ENCODE measurements at regions not wholly inside any gene's neighbourhood (a gene's known extent, or its start where the extent isn't known, plus 50 kb on each side); places are given as distances from the start of the nearest gene placed in this dataset.

- TF ChIP-seq GABPA (IDR thresholded peaks at IDR 0.05; ENCODE audit: low read depth) (no peak), POLR2AphosphoS5 (IDR thresholded peaks at IDR 0.05; ENCODE audit: low read depth) (no peak)
- TF ChIP-seq, protein P1, sequence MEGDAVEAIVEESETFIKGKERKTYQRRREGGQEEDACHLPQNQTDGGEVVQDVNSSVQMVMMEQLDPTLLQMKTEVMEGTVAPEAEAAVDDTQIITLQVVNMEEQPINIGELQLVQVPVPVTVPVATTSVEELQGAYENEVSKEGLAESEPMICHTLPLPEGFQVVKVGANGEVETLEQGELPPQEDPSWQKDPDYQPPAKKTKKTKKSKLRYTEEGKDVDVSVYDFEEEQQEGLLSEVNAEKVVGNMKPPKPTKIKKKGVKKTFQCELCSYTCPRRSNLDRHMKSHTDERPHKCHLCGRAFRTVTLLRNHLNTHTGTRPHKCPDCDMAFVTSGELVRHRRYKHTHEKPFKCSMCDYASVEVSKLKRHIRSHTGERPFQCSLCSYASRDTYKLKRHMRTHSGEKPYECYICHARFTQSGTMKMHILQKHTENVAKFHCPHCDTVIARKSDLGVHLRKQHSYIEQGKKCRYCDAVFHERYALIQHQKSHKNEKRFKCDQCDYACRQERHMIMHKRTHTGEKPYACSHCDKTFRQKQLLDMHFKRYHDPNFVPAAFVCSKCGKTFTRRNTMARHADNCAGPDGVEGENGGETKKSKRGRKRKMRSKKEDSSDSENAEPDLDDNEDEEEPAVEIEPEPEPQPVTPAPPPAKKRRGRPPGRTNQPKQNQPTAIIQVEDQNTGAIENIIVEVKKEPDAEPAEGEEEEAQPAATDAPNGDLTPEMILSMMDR (IDR thresholded peaks at IDR 0.05; ENCODE audit: insufficient read depth, low read length), result no peak
Observed at GRCh38 chr2:65656160-65656718, 223.8 kb upstream of the SPRED2 start.

All from HL-60 (cell line).